Kidney epithelial cell (primary cell): ENCODE measurements at regions not wholly inside any gene's neighbourhood (a gene's known extent, or its start where the extent isn't known, plus 50 kb on each side); places are given as distances from the start of the nearest gene placed in this dataset.

ENCODE experiments used
- DNase-seq: peaks from one replicate; pipeline ENCODE4 v3.0.0-alpha.2; 2010; ENCODE audit warnings: low read depth
- H3K27me3 ChIP-seq: 2 replicates; pipeline ENCODE4 v1.6.0; 2011; ENCODE audit warnings: low read length; ENCODE audit not compliant: control insufficient read depth, insufficient read depth
- H3K36me3 ChIP-seq: 2 replicates; pipeline ENCODE4 v1.5.1; 2011; ENCODE audit warnings: low read length; ENCODE audit not compliant: control insufficient read depth, insufficient read depth
- H3K4me3 ChIP-seq: 2 replicates; pipeline ENCODE4 v1.5.1; 2011; ENCODE audit warnings: low read depth, mild to moderate bottlenecking, control low read depth, low read length
- TF ChIP-seq, protein P1 (sequence below): IDR thresholded peaks from 2 replicates; pipeline ENCODE4 v1.5.1; 2011; ENCODE audit warnings: mild to moderate bottlenecking, moderate library complexity, low read length, control low read depth, inconsistent platforms; ENCODE audit not compliant: insufficient read depth, poor library complexity, severe bottlenecking

GRCh38 chr1:216914974-216915373, 191.7 kb upstream of the ESRRG start:
- no peaks in the 10 kb centered on the region for H3K36me3 ChIP-seq
- TF ChIP-seq, protein P1, sequence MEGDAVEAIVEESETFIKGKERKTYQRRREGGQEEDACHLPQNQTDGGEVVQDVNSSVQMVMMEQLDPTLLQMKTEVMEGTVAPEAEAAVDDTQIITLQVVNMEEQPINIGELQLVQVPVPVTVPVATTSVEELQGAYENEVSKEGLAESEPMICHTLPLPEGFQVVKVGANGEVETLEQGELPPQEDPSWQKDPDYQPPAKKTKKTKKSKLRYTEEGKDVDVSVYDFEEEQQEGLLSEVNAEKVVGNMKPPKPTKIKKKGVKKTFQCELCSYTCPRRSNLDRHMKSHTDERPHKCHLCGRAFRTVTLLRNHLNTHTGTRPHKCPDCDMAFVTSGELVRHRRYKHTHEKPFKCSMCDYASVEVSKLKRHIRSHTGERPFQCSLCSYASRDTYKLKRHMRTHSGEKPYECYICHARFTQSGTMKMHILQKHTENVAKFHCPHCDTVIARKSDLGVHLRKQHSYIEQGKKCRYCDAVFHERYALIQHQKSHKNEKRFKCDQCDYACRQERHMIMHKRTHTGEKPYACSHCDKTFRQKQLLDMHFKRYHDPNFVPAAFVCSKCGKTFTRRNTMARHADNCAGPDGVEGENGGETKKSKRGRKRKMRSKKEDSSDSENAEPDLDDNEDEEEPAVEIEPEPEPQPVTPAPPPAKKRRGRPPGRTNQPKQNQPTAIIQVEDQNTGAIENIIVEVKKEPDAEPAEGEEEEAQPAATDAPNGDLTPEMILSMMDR = no peak
- H3K4me3 ChIP-seq = no peak overlapping the region
- no peaks in the 10 kb centered on the region for H3K27me3 ChIP-seq
- DNase-seq = no peak

DNA sequence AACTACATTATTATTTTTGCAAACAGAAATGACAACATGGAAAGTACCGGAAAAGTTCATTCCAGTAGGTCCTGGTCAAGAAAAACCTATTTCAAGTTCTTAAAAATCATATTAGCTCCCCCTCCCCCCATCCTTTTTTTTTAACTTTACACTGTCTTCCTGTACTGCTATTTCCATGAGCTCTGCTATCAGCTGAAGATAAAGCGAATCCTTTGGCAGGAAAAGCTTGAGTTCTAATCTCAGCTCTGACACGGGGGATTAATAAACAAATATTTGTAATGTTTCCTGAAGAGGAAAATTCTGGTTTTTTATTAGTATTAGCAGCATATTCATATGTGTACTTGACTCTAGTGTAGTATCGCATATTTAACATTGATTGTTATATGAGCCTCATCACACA, 190.7 kb upstream of the ESRRG start:
- TF ChIP-seq, protein P1 = no peak
- no peaks in the 10 kb centered on the region for H3K27me3 ChIP-seq
- no peak for DNase-seq
- H3K4me3 ChIP-seq = no peak overlapping the region
- no peaks in the 10 kb centered on the region for H3K36me3 ChIP-seq

GRCh38 chr1:216910081-216910840, 187.0 kb upstream of the ESRRG start:
- no peak for DNase-seq
- no peaks in the 10 kb centered on the region for H3K36me3 ChIP-seq
- H3K4me3 ChIP-seq = no peak overlapping the region
- TF ChIP-seq, protein P1 = no peak
- no peaks in the 10 kb centered on the region for H3K27me3 ChIP-seq

GRCh38 chr1:216908126-216908525, 184.9 kb upstream of the ESRRG start:
- TF ChIP-seq, protein P1 = no peak
- DNase-seq = no peak
- no peaks in the 10 kb centered on the region for H3K36me3 ChIP-seq
- H3K4me3 ChIP-seq = no peak overlapping the region
- no peaks in the 10 kb centered on the region for H3K27me3 ChIP-seq

DNA sequence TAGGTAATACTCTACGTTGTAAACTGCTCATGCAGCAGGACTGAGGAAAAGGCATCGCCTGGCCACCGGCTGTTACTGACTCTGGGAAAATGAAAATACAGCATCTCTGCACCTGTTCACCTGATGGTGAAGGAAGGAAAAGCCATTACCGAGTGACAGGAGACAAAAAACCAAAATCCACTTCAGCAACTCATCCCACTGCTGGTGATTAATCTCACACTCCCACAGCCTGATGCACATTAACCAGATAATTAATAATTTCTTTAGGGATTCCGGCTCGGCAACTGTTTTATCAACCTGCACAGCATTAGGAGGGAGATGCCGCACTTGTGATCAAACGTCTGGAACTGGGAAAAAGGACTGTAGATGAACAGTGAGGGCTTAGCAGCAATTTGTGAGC, 183.9 kb upstream of the ESRRG start:
- TF ChIP-seq, protein P1 = no peak
- DNase-seq = no peak
- Histone ChIP-seq H3K27me3 (no peaks in the 10 kb centered on the region), H3K4me3 (no peak overlapping the region), H3K36me3 (no peaks in the 10 kb centered on the region)

- DNase-seq = no peak
- TF ChIP-seq, protein P1 = no peak
- Histone ChIP-seq H3K36me3 (no peaks in the 10 kb centered on the region), H3K27me3 (no peaks in the 10 kb centered on the region), H3K4me3 (no peak overlapping the region)
Measured at GRCh38 chr1:216905781-216906180, 182.6 kb upstream of the ESRRG start.
